ENCODE measurements at regions not wholly inside any gene's neighbourhood (a gene's known extent, or its start where the extent isn't known, plus 50 kb on each side); places are given as distances from the start of the nearest gene placed in this dataset.

DNA sequence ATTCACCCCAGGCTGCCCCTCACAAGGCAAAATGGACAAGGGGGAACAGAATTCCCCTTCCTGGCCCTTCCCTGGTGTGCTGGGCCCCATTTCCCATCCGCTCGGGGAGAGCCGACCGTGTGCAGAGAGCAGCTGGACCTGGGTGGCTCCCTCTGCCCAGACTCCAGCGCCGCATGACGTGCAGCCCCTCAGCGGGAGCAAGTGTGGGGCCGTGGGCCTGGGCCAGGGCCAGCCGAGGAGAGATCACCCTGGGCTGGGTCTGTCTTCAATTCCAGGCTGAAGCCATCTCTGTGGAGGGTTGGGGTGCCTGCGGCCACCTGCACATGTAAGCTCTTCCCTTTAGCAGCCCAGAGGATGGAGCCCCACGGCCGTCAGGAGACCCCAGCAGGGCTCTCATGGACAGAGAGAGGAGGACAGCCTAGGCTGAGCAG lies 241.8 kb downstream of the TTLL2 start:
- TF ChIP-seq POLR2A (IDR thresholded peaks at IDR 0.05) = no peak
- TF ChIP-seq, protein P1, sequence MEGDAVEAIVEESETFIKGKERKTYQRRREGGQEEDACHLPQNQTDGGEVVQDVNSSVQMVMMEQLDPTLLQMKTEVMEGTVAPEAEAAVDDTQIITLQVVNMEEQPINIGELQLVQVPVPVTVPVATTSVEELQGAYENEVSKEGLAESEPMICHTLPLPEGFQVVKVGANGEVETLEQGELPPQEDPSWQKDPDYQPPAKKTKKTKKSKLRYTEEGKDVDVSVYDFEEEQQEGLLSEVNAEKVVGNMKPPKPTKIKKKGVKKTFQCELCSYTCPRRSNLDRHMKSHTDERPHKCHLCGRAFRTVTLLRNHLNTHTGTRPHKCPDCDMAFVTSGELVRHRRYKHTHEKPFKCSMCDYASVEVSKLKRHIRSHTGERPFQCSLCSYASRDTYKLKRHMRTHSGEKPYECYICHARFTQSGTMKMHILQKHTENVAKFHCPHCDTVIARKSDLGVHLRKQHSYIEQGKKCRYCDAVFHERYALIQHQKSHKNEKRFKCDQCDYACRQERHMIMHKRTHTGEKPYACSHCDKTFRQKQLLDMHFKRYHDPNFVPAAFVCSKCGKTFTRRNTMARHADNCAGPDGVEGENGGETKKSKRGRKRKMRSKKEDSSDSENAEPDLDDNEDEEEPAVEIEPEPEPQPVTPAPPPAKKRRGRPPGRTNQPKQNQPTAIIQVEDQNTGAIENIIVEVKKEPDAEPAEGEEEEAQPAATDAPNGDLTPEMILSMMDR (IDR thresholded peaks at IDR 0.05) = no peak
